IPS-NIHi7 (cell line): ENCODE measurements at regions not wholly inside any gene's neighbourhood (a gene's known extent, or its start where the extent isn't known, plus 50 kb on each side); places are given as distances from the start of the nearest gene placed in this dataset.
A peak's percentile ranks its signal among the peaks of the same experiment; 100 is the strongest.

Experiments
- DNase-seq: peaks from one replicate; pipeline ENCODE4 v3.0.0; 2012; ENCODE audit warnings: mixed read lengths; ENCODE audit errors: extremely low spot score

- peak; percentile 86 for DNase-seq
These were observed 157.8 kb downstream of the CYRIA start for GRCh38 chr2:16507655-16508489.

- no peak for DNase-seq
These were observed 159.3 kb downstream of the CYRIA start for GRCh38 chr2:16506366-16506765.

GRCh38 chr2:16496426-16497388 is 168.9 kb downstream of the CYRIA start:
- no peak for DNase-seq

GRCh38 chr2:16495509-16496208 is 170.0 kb downstream of the CYRIA start:
- no peak for DNase-seq

GRCh38 chr2:16494836-16495508 is 170.7 kb downstream of the CYRIA start:
- DNase-seq = no peak

- DNase-seq = no peak
These were observed 171.8 kb downstream of the CYRIA start for GRCh38 chr2:16493788-16494187.

GRCh38 chr2:16487686-16488085 is 177.9 kb downstream of the CYRIA start:
- DNase-seq = peak; percentile 37

GRCh38 chr2:16485251-16485650 is 180.4 kb downstream of the CYRIA start:
- no peak for DNase-seq

- no peak for DNase-seq
These were observed 183.2 kb downstream of the CYRIA start for GRCh38 chr2:16482460-16482859.

- no peak for DNase-seq
These were observed 184.3 kb downstream of the CYRIA start for GRCh38 chr2:16481351-16481750.

GRCh38 chr2:16479721-16480120 is 185.9 kb downstream of the CYRIA start:
- DNase-seq = no peak

- DNase-seq = no peak
These were observed 187.0 kb downstream of the CYRIA start for GRCh38 chr2:16478434-16479210.

GRCh38 chr2:16477648-16478047 is 188.0 kb downstream of the CYRIA start:
- no peak for DNase-seq

GRCh38 chr2:16476866-16477265 is 188.8 kb downstream of the CYRIA start:
- DNase-seq = no peak

GRCh38 chr2:16475986-16476567 is 189.6 kb downstream of the CYRIA start:
- no peak for DNase-seq

- DNase-seq = no peak
These were observed 190.0 kb downstream of the CYRIA start for GRCh38 chr2:16475586-16475985.

- no peak for DNase-seq
These were observed 192.1 kb downstream of the CYRIA start for GRCh38 chr2:16473575-16473974.

GRCh38 chr2:16470936-16471490 is 194.6 kb downstream of the CYRIA start:
- no peak for DNase-seq

GRCh38 chr2:16466821-16467151 is 198.8 kb downstream of the CYRIA start:
- no peak for DNase-seq
